Common myeloid progenitor, CD34-positive (primary cell): ENCODE measurements at regions not wholly inside any gene's neighbourhood (a gene's known extent, or its start where the extent isn't known, plus 50 kb on each side); places are given as distances from the start of the nearest gene placed in this dataset.
A peak's percentile ranks its signal among the peaks of the same experiment; 100 is the strongest.

Experiments
- CTCF ChIA-PET: fragments of 350-600 bp; sonication (Branson Sonifier 250); formaldehyde crosslinking; loops from one replicate; lab custom pipeline; 2021; ENCODE audit warnings: antibody characterized with exemption; lab: Charles Lee
- POLR2A ChIA-PET: fragments of 350-600 bp; sonication (Branson Sonifier 250); formaldehyde crosslinking; loops from one replicate; lab custom pipeline; 2021; ENCODE audit warnings: antibody characterized with exemption; lab: Charles Lee
- DNase-seq, 3 donors: peaks; one replicate each; pipeline versions ENCODE4 v3.0.0 to v3.0.0-alpha.2; 2013
- H3K27ac ChIP-seq, 2 experiments: 1 replicate in 1 of 2; 2 replicates in 1 of 2; pipeline ENCODE4 v1.7.0; 2013; ENCODE audit warnings: inconsistent platforms in 2 of 2, low read length in 2 of 2, mild to moderate bottlenecking in 2 of 2, low read depth in 1 of 2, moderate library complexity in 1 of 2; ENCODE audit not compliant: severe bottlenecking in 2 of 2, insufficient read depth in 1 of 2, poor library complexity in 1 of 2
- H3K27me3 ChIP-seq, 5 experiments: replicated peaks in 2 of 5; 1 replicate in 3 of 5; 2 replicates in 2 of 5; pipeline versions ENCODE4 v1.6.1 to v1.7.0; 2013; ENCODE audit warnings: low read length in 4 of 5, mild to moderate bottlenecking in 2 of 5, moderate library complexity in 2 of 5, inconsistent platforms in 1 of 5; ENCODE audit not compliant: insufficient read depth in 5 of 5, control insufficient read depth in 4 of 5
- H3K36me3 ChIP-seq, 4 experiments: 1 replicate in 2 of 4; 2 replicates in 2 of 4; pipeline versions ENCODE4 v1.6.1 to v1.7.0; 2013; ENCODE audit warnings: low read length in 3 of 4, control low read depth in 1 of 4, mild to moderate bottlenecking in 1 of 4; ENCODE audit not compliant: control insufficient read depth in 4 of 4, insufficient read depth in 4 of 4
- H3K4me1 ChIP-seq, 4 experiments: 1 replicate in 3 of 4; 2 replicates in 1 of 4; pipeline versions ENCODE4 v1.6.1 to v1.7.1; 2013; ENCODE audit warnings: low read length in 3 of 4, mild to moderate bottlenecking in 3 of 4, control low read depth in 1 of 4, inconsistent platforms in 1 of 4, moderate library complexity in 1 of 4; ENCODE audit not compliant: control insufficient read depth in 4 of 4, insufficient read depth in 4 of 4; ENCODE audit errors: control extremely low read depth in 1 of 4
- H3K4me3 ChIP-seq, 7 experiments: 1 replicate in 4 of 7; 2 replicates in 3 of 7; pipeline versions ENCODE4 v1.5.1 to v1.7.0; 2013; ENCODE audit warnings: mild to moderate bottlenecking in 7 of 7, low read length in 6 of 7, moderate library complexity in 6 of 7, inconsistent platforms in 2 of 7, low read depth in 2 of 7, control low read depth in 1 of 7; ENCODE audit not compliant: insufficient read depth in 4 of 7, control insufficient read depth in 1 of 7; ENCODE audit errors: extremely low read depth in 1 of 7
- H3K9me3 ChIP-seq, 5 experiments: 1 replicate in 4 of 5; 2 replicates in 1 of 5; pipeline versions ENCODE4 v1.6.1 to v1.7.1; 2013; ENCODE audit warnings: low read length in 4 of 5, mild to moderate bottlenecking in 2 of 5, inconsistent platforms in 1 of 5, low read depth in 1 of 5, moderate library complexity in 1 of 5; ENCODE audit not compliant: control insufficient read depth in 4 of 5, insufficient read depth in 2 of 5; ENCODE audit errors: control extremely low read depth in 1 of 5
- WGBS: methylation state at CpG from one replicate; pipeline ENCODE4 v1.1.5; 2013; ENCODE audit not compliant: insufficient coverage; 5-methylcytosine and 5-hydroxymethylcytosine counted together

GRCh38 chr12:69120354-69120753 lies 119.0 kb upstream of the CPSF6 start:
- Histone ChIP-seq H3K36me3 (no peaks in the 10 kb centered on the region), H3K9me3 (no peaks in the 10 kb centered on the region), H3K4me3 (no peak overlapping the region), H3K27ac (no peak overlapping the region), H3K4me1 (no peaks in the 10 kb centered on the region), H3K27me3 (no peaks in the 10 kb centered on the region)
- ChIA-PET CTCF (no interaction called here), POLR2A (no interaction called here)
- 100% methylated on average over 3 of the region's 5 CpGs for WGBS
- DNase-seq, result peak in 2 of 3 donors; percentile 7 to 18

GRCh38 chr12:69123311-69123710 lies 116.1 kb upstream of the CPSF6 start:
- no peaks in the 10 kb centered on the region for H3K4me1 ChIP-seq
- ChIA-PET POLR2A (no interaction called here), CTCF (no interaction called here)
- no peak overlapping the region for H3K4me3 ChIP-seq
- H3K27me3 ChIP-seq, result no peaks in the 10 kb centered on the region
- no peak overlapping the region for H3K27ac ChIP-seq
- DNase-seq, result no peak
- no peaks in the 10 kb centered on the region for H3K9me3 ChIP-seq
- 100% methylated on average over 1 of the region's 3 CpGs for WGBS
- H3K36me3 ChIP-seq, result no peaks in the 10 kb centered on the region

GRCh38 chr12:69123919-69124638 lies 115.3 kb upstream of the CPSF6 start:
- Histone ChIP-seq H3K27ac (no peak overlapping the region), H3K9me3 (no peaks in the 10 kb centered on the region), H3K4me3 (no peak overlapping the region), H3K4me1 (no peaks in the 10 kb centered on the region), H3K36me3 (no peaks in the 10 kb centered on the region), H3K27me3 (no peaks in the 10 kb centered on the region)
- POLR2A ChIA-PET, result no interaction called here
- 100% methylated on average over 3 of the region's 8 CpGs for WGBS
- CTCF ChIA-PET, result no interaction called here
- DNase-seq, result no peak

GRCh38 chr12:69129017-69129416 lies 110.4 kb upstream of the CPSF6 start:
- Histone ChIP-seq H3K4me3 (no peak overlapping the region), H3K27ac (no peak overlapping the region), H3K4me1 (no peaks in the 10 kb centered on the region), H3K9me3 (no peaks in the 10 kb centered on the region), H3K27me3 (no peaks in the 10 kb centered on the region), H3K36me3 (no peaks in the 10 kb centered on the region)
- POLR2A ChIA-PET, result no interaction called here
- no CpG with 5 or more reads among the region's 1 CpG for WGBS
- CTCF ChIA-PET, result no interaction called here
- no peak for DNase-seq

GRCh38 chr12:69129564-69129963 lies 109.8 kb upstream of the CPSF6 start:
- CTCF ChIA-PET, result no interaction called here
- 100% methylated on average over 3 of the region's 4 CpGs for WGBS
- Histone ChIP-seq H3K9me3 (no peaks in the 10 kb centered on the region), H3K27ac (no peak overlapping the region), H3K27me3 (no peaks in the 10 kb centered on the region), H3K36me3 (no peaks in the 10 kb centered on the region), H3K4me1 (no peaks in the 10 kb centered on the region), H3K4me3 (no peak overlapping the region)
- no peak for DNase-seq
- POLR2A ChIA-PET, result no interaction called here

- H3K27ac ChIP-seq, result no peak overlapping the region
- ChIA-PET POLR2A (no interaction called here), CTCF (no interaction called here)
- no peak for DNase-seq
- H3K9me3 ChIP-seq, result no peaks in the 10 kb centered on the region
- H3K4me1 ChIP-seq, result no peaks in the 10 kb centered on the region
- no peaks in the 10 kb centered on the region for H3K27me3 ChIP-seq
- no peaks in the 10 kb centered on the region for H3K36me3 ChIP-seq
- no peak overlapping the region for H3K4me3 ChIP-seq
These were observed 109.3 kb upstream of the CPSF6 start for GRCh38 chr12:69130064-69130463.

GRCh38 chr12:69131077-69131476 lies 108.3 kb upstream of the CPSF6 start:
- no peaks in the 10 kb centered on the region for H3K36me3 ChIP-seq
- no peak overlapping the region for H3K27ac ChIP-seq
- CTCF ChIA-PET, result interaction anchor here (1.6 kb wide), 1 partner anchor 9 kb away, joined by 4 read pairs; no protein-coding TSS in a partner anchor
- no peaks in the 10 kb centered on the region for H3K27me3 ChIP-seq
- DNase-seq, result no peak
- no peaks in the 10 kb centered on the region for H3K9me3 ChIP-seq
- POLR2A ChIA-PET, result no interaction called here
- no peak overlapping the region for H3K4me3 ChIP-seq
- H3K4me1 ChIP-seq, result no peaks in the 10 kb centered on the region
- WGBS, result 86% methylated on average over 1 of the region's 1 CpG
